ENCODE measurements at regions not wholly inside any gene's neighbourhood (a gene's known extent, or its start where the extent isn't known, plus 50 kb on each side); places are given as distances from the start of the nearest gene placed in this dataset.
"Not testable (repeated sequence)": the region's sequence is repeated elsewhere in the genome, so short reads cannot be mapped to it uniquely, and the experiment has no call there.

DNA sequence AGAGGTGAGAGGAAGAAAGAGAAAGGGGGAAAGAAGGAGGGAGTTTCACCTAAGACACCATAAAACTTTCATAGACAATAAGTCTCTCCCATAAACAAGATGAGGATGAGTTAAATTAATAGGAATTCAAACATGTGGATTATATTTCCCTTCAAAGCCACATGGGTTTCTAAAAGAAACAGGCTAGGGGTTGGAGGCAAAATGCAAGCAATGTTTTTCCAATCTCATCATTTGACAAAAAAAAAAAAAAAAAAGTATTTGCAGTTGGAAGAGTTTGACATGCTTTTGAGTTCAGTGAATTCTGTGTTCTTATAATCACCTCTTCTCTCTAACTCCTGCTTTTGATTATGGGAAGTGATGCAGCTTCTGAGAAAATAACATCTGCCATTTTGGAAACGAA, 186.1 kb upstream of the ADRA1D start:
- peak; percentile 89 for DNase-seq (ENCODE audit: low read depth)

DNA sequence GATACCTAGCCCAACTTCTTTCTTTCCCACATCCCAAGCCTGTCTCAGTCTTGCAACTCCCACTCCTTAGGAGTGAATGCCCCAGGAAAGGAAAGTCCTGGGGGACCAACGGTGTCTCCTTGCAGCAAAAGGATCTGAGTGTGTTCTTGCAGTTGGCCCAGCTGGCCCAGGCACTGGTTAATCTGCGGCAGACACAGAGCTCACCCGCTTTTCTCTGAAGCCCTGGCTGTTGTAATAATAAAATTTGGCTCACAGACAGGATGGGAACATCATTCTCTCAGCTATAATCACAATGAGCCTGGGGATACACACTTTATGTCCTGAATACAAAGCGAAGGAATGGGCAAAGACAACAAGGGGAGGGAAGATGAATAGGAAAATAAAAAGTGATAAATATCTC, 185.6 kb upstream of the ADRA1D start:
- peak; percentile 79 for DNase-seq (ENCODE audit: low read depth)

DNA sequence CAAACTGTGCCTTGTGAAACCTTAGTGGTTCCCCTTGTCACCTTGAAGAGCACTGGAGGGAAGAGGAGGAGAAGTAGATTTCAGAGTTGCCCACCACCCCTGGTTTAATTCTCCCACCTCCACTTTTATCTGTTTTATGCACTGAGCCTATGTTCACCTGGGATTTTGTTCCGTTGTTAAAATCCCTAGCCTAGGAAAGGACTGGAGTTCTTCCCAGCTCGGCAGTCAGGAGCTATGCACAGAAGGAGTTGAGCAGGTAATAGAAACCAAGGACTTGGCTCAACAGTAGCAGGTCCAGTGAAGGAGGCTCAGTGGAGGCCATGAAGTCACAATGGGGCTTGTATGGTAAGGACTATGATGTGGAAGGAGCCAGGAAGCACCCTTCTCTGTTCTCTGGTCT, 182.4 kb upstream of the ADRA1D start:
- no peak for DNase-seq (ENCODE audit: low read depth)

DNA sequence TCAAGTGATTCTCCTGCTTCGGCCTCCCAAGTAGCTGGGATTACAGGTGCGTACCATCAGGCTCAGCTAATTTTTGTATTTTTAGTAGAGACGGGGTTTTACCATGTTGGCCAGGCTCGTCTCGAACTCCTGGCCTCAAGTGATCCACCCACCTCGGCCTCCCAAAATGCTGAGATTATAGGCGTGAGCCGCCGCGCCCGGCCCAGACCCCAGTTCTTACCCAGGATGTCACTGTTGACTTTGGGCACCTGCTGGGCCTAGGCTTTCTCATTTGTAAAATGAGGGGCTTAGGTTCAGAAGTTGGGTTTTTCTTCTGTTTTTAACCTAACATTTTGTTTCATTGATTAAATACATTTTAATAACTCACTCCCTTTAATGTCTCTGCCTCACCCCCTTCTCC, 181.7 kb upstream of the ADRA1D start:
- not testable (repeated sequence) for DNase-seq (ENCODE audit: low read depth)

DNA sequence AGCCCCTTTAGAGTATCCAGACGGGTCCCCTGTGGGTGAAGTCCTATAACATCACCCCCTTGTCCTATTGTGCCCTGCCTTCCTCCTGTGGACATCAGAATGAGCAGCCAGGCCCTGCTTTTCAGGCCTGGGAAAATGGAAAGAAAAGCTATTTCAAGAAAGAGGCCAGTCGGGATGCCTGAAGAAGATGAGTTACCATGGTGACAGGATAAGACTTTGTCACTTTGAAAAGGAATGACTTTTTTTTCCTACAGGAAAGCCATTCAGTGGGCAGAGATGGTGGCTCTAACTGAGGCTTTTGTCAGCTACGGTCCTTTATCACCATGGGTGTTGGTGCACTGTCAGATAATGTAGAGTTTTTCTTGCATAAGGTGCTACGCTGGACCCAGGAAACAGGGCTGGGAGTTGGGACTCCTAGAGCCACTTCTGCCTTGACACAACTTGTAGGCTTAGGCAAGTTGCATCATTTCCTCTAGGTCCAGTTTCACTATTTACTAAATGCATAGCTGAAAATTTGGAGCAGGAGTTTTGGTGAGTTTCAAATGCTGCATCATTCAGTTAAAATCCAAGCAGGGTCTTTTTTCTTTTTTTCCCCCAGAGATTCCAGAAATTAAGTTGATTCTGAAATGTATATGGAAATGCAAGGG, 179.0 kb upstream of the ADRA1D start:
- peak; percentile 26 for DNase-seq (ENCODE audit: low read depth)

DNA sequence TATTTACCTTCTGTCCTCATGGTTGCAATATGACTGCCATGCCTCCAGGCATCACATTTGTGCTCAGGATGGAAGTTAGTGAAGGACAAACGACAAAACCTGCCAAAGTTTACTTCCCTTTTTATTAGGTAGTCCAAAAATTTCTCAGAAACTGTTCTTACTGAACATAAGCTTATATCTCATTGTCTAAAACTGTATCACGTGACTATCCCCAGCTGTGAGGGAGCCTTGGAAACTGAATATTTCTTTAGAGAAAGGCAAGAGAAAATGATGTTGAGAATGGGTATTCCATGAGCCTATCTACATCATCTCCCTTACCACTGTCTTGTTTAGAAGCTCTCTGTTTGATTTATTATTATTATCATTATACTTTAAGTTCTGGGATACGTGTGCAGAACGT, 169.1 kb upstream of the ADRA1D start:
- no peak for DNase-seq (ENCODE audit: low read depth)

DNA sequence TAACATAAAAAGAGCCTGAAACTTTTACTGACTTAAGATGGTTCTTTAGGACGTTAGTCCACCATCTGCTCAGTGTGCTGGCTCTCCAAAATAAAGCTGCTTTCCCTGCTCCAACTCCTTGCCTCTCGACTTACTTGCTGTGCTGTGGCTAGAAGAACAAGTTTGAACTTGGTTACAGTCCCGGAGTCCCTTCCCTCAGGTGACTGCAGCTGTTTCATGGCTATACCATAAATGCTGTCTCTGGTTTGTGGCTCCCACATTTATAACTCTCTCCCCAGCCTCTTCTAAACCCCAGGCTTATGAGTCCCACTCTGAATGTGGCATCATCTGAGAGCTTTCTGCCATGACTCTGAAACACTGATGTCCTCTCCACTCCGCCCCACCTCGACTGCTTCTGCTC, 166.2 kb upstream of the ADRA1D start:
- DNase-seq (ENCODE audit: low read depth) = no peak

DNA sequence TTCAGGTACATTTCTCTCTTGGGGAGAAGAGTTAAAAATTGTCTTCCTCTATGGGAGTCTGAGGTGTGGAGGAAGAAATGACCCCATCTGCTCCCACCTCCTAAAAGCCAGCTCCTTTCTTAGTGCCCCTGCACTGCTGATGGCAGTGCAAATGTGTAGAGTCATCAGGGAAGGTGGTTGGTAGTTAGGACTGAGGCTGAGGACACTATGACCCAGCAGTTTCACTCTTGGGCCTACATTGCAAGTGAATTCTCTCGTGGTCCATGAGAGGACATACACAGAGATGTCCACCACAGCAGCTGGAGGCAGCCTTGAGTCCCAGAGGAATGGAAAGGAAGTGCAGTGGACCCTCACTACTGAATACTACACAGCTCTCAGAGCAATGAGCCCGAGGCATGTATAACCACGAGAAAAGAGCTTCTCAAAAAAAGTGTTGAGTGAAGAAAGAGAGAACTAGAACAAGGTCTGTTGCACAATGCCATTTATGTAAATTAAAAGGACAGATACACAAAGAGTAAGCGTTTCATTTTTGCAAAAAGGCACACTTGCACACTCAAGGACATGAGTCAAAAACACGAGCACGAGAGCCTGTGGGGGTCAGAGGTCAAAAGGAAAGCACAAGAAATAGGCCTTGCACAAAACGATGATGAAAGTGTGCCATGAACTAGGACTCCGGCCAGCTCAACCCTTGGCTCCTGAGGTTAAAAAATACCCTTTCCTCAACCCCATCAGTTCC, 164.4 kb upstream of the ADRA1D start:
- no peak for DNase-seq (ENCODE audit: low read depth)

DNA sequence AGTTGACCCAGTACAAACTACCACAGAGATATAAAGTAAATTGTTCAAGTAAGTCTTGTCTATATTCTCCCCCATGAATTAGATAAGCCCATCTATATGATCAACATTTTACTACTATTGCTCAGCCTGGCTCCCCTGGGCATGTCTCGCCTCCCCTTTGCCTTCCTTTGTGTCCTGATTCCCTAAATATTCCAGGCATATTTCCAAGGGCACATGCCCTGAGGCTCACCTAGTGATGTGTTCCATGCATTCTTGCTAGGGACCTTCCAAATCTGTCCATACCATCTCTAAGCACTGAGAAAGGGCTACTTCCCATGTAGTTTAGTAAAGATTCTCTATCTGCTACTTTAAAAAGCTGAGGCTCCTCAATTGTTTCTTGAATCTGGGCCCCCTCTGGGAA, 163.1 kb upstream of the ADRA1D start:
- DNase-seq (ENCODE audit: low read depth) = peak; percentile 33

DNA sequence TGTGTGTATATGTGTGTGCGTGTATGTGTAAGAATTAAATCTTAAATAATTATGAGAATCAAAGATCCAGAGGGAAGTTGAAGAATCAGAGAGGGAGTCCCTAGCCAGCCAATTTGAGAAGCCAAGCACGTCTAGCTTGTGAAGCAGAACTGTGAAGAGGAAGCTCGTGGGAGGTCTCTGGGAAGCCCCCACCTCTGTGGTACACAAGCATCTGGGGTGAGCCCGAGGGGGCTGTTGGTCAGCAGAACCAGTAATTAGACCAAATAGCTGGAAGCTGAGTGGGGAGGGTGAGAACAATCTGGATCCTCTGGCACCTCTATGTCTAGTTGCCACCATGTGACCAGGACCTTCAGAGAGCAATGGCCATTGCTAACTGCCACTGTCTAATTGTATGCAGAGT, 162.7 kb upstream of the ADRA1D start:
- DNase-seq (ENCODE audit: low read depth) = no peak

DNA sequence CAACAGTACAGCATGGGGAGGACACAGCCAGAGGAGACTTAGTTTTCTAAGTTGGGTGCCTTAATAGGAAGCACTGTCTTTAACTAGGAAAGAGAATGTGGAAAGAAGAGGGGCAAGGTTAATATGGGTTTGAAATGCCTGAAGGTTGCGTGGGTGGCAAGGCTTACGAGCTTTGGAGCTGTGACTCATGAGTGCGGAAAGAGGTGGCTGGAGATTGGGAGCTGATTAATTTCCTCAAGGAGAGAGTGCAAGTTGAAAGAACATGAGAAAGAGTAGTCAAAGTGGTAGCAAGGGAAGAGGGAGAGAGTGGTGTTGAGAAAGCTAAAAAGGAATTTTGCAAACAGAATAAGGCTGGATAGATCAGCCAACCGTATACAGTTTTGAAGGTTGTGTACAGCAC, 157.5 kb upstream of the ADRA1D start:
- peak; percentile 89 for DNase-seq (ENCODE audit: low read depth)

DNA sequence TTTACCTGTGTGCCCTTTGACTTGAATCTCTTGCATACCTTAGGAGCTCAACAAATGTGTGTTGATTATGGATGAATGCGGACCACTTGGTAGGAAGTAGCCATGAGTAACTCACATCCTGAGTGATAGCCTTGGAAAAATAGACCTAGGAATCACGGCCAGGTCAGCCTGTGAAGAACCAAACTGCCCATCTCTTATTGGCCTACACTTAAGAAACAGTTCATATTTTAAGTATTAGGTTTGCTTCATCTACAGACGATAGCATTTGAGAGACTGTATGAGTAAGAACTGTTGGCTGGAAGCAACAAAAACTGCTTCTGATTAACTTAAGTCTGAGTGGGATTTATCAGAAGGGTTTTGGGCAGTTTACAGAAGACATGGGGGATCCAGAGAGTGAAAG, 152.5 kb upstream of the ADRA1D start:
- DNase-seq (ENCODE audit: low read depth) = peak; percentile 28

DNA sequence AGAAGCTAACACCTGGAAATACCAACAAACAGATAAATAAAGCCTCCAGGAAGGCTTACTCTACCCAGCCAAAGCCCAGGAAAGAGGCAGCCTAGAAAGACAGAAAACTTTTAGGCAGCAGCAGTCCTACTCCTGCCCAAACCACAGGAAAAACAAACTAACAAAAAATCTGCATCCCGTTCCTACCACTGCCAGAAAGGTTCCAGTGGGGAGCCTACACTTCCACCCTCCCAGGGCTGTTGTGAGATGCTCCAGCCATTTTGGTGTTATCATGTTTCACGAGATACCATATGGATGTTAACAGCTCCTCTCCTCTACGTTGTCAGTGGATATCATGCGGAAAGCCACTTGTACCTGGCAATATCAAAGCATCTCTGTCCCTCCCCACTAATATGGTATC, 135.9 kb upstream of the ADRA1D start:
- no peak for DNase-seq (ENCODE audit: low read depth)

DNA sequence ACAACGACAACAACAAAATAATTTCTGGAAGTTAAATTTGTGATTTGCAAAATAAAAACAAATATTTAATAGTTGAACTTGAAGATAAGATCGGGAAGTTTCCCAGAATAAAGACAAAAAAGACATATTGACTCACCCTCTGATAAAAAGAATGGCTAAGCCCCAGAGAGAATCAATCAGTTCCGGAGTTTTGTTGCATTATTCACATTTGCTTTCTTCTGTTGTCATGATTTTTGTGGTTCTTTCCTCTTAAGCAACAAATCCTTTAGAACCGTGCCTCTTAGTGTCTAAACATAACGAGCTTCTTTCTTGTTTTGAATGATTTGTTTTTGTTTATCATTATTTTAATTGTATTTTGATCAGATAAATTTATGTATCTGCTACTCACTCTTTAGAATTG, 134.9 kb upstream of the ADRA1D start:
- DNase-seq (ENCODE audit: low read depth) = no peak

DNA sequence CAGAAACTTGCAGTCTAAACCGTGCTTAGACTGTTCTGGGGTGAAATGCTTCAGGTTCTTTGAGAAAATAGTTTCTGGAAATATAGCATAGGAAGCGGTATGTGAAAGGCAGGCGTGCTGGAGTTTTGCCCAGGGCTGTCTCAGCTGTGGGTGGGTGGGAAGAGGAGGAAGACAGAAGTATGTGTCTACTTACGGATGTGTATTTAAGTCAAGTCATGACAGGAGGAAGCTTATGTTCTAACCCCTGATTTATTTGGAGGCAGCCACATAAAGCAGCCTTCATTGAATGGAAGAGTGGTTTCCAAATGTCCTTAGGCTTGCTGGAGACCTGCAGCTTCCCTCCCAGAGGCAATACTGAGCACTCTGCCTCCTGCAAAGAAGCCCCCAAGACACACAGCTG, 126.8 kb upstream of the ADRA1D start:
- peak; percentile 88 for DNase-seq (ENCODE audit: low read depth)

DNA sequence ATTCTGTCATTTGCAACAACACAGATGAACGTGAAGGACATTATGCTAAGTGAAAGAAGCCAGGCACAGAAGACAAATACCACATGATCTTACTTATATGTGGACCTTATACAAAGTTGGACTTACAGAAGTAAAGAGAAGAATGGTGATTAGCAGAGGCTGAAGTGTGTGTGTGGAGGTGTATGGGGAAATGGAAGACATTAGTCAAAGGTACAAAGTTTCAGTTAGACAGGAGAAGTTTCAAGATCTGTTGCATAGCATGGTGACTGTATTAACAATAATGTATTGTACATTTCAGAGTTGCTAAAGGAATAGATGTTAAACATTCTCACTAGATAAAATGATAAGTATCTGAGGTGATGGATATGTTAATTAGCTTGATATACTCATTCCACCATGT, 124.4 kb upstream of the ADRA1D start:
- DNase-seq (ENCODE audit: low read depth) = no peak

DNA sequence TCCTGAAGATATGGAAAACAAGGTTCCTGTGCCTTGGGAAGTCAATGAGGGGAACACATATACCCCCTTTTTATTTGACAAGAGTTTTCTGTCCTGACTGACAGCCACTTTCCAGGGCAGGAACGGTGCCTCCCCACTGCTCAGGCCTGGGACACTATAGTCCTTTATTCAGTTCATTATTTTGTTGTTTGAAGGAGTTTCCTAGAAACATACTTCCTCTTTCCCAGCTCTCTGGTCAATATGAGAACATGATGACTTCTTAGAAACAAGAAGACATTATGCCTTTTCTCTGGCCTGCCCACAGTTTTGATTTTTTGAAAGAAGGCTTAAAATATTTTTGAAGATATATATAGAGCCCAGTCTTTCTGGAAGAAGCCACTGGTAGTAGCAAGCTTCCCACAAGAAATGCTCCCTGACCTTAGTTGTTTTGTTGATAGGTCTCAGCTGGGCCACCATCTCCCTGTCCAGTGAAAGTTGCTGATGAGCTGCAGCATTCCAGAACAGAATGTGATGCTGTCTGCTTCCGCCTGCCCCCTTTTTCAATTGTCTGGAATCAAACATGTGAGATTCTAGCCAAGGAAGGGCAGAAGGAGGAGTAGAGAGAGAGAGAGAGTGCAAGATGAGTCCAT, 122.7 kb upstream of the ADRA1D start:
- no peak for DNase-seq (ENCODE audit: low read depth)

DNA sequence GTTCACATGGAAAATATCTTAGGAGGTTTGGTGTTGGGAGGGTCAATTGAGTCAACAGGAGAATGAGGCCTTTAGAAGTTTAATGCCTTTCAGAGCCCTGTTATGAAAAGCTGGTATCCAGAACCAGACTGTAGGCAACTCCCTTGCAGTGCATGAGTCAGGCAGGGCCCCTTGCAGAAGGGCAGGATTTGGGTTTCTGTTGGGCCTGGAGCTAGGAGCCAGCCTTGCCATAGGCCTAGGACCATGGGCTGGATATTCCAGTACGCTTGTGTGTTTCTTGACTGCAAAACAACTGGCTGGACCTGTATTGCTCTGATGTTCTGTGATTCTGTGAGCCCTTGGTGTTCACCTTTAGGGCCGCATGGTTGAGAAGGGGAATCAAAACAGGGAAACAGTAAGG, 121.8 kb upstream of the ADRA1D start:
- no peak for DNase-seq (ENCODE audit: low read depth)

DNA sequence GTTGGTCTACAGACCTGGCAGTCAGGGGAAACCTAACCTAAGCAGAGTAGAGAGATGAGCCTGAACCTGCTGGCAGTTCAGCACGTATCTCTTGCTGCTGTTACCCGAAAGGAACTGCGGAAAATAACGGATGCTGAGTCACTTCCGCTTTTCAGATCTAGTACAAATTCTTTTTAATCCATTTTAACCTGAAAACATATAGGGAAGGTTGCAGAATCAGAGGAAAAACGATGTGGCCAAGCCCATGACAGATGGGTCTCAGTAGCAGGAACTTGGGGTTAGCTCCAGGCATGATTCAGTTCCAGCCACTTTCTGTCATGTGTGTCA, 120.7 kb upstream of the ADRA1D start:
- DNase-seq (ENCODE audit: low read depth) = no peak

DNA sequence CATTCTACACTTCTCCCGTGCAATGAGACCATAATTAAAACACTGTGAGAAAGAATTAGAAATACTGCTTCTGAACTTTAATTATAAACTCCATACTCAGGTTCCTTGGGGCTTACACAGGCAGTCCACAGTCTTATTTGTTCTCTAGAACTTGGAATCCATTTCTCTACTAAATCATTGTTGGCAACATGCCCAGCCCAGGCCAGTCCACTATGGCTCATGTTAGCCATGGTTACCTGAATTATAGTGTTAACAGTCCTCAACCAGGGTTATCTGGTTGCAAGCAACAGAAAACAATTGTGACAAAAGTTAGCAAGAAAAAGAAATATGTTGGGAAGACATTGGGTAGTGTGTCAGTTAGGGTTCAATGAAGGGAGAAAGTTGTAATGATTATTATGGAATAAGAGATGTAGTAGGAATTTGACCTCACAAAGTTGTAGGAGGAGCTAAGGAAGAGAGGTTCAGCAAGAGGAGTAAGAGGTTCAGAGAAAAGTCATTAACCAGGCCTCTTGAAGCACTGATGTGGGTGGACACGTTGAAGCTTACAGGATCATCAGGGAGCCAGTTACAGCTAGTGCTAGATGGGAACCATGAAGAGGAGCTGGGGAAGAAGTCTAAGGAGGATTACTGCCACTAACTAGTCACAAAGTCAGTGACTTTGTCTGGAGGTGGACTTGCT, 120.2 kb upstream of the ADRA1D start:
- no peak for DNase-seq (ENCODE audit: low read depth)

DNA sequence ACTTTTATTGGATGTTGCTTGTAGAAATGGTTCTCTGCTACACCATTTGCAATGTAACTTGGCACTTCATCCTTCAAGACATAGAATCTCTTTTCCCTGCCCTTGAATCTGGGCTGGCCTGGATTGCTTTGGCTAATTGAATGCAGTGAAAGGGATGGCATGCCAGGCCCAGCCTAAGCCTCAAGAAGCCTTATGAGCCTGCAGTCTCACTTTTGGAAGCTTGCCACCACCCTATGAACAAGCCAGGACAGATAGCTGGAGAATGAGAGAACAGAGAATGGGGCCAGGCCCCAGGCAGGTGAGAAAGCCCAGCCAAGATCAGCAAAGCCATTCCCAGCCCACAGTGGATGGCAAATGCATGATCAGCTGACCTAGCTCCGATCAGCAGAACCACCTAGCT, 117.0 kb upstream of the ADRA1D start:
- peak; percentile 48 for DNase-seq (ENCODE audit: low read depth)

DNA sequence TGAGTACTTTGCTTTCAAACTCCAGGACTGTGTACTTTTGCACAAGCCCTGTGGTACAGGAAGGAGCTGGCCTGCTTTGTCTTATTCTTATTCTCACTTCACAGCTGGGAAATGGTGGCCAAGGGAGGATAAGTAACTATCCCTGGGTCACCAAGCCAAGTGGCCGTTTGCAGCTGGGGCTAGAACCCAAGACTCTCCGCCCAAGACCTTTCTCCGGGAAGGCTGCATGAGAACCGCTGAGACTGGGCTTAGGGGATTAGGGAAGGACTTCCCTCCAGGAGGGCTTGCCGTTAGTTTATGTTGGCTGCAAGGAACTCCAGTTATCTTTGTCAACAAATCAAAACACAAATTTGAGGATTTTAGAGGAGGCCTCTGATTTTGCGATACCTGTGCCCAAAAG, 109.5 kb upstream of the ADRA1D start:
- DNase-seq (ENCODE audit: low read depth) = no peak

DNA sequence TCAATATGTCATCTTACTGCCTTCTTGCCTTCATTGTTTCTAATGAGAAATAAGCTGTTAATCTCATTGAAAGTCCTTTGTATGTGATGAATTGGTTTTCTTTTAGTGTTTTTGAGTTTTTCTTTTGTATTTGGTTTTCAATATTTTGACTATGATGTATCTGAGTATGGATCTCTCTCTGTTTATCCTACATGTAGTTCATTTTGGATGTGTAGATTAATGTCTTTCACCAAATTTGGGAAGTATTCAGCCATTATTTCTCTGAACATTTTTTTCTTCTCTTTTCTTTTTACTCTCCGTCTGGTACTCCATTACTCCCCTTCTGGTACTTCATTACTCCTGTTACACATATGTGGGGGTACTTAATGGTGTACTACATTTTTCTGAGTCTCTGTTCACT, 103.3 kb upstream of the ADRA1D start:
- DNase-seq (ENCODE audit: low read depth) = no peak

All from EH (cell line).